ENCODE measurements at regions not wholly inside any gene's neighbourhood (a gene's known extent, or its start where the extent isn't known, plus 50 kb on each side); places are given as distances from the start of the nearest gene placed in this dataset.
"Not testable (repeated sequence)": the region's sequence is repeated elsewhere in the genome, so short reads cannot be mapped to it uniquely, and the experiment has no call there.

- DNase-seq = no peak
These were observed 1302.1 kb upstream of the TMEFF2 start for GRCh38 chr2:193496786-193497185.

GRCh38 chr2:193482557-193482956 lies 1287.8 kb upstream of the TMEFF2 start:
- no peak for DNase-seq

- DNase-seq = no peak
These were observed 1285.5 kb upstream of the TMEFF2 start for GRCh38 chr2:193480187-193480586.

- DNase-seq = no peak
These were observed 1281.6 kb upstream of the TMEFF2 start for GRCh38 chr2:193476171-193476800.

- no peak for DNase-seq
These were observed 1280.3 kb upstream of the TMEFF2 start for GRCh38 chr2:193475038-193475437.

- no peak for DNase-seq
These were observed 1274.5 kb upstream of the TMEFF2 start for GRCh38 chr2:193469251-193469650.

- DNase-seq = no peak
These were observed 1272.7 kb upstream of the TMEFF2 start for GRCh38 chr2:193467276-193467987.

GRCh38 chr2:193463011-193463410 lies 1268.3 kb upstream of the TMEFF2 start:
- DNase-seq = no peak

GRCh38 chr2:193462411-193462810 lies 1267.7 kb upstream of the TMEFF2 start:
- no peak for DNase-seq

- DNase-seq = no peak
These were observed 1266.8 kb upstream of the TMEFF2 start for GRCh38 chr2:193461431-193461934.

- DNase-seq = no peak
These were observed 1252.2 kb upstream of the TMEFF2 start for GRCh38 chr2:193446967-193447366.

GRCh38 chr2:193442293-193442692 lies 1247.6 kb upstream of the TMEFF2 start:
- DNase-seq = no peak

- DNase-seq = no peak
These were observed 1233.6 kb upstream of the TMEFF2 start for GRCh38 chr2:193428336-193428818.

- DNase-seq = not testable (repeated sequence)
These were observed 1217.6 kb upstream of the TMEFF2 start for GRCh38 chr2:193412368-193412767.

GRCh38 chr2:193409951-193410350 lies 1215.2 kb upstream of the TMEFF2 start:
- no peak for DNase-seq

GRCh38 chr2:193382583-193382982 lies 1187.8 kb upstream of the TMEFF2 start:
- no peak for DNase-seq

GRCh38 chr2:193377789-193378188 lies 1183.1 kb upstream of the TMEFF2 start:
- DNase-seq = no peak

- DNase-seq = no peak
These were observed 1178.4 kb upstream of the TMEFF2 start for GRCh38 chr2:193373120-193373519.

- no peak for DNase-seq
These were observed 1176.5 kb upstream of the TMEFF2 start for GRCh38 chr2:193371200-193371599.

GRCh38 chr2:193368615-193369014 lies 1173.9 kb upstream of the TMEFF2 start:
- DNase-seq = no peak

GRCh38 chr2:193357508-193357907 lies 1162.8 kb upstream of the TMEFF2 start:
- DNase-seq = no peak

GRCh38 chr2:193352665-193353242 lies 1158.0 kb upstream of the TMEFF2 start:
- not testable (repeated sequence) for DNase-seq

- DNase-seq = no peak
These were observed 1155.8 kb upstream of the TMEFF2 start for GRCh38 chr2:193350509-193350908.

GRCh38 chr2:193349642-193350041 lies 1154.9 kb upstream of the TMEFF2 start:
- DNase-seq = no peak
